ENCODE measurements at regions not wholly inside any gene's neighbourhood (a gene's known extent, or its start where the extent isn't known, plus 50 kb on each side); places are given as distances from the start of the nearest gene placed in this dataset.

DNA sequence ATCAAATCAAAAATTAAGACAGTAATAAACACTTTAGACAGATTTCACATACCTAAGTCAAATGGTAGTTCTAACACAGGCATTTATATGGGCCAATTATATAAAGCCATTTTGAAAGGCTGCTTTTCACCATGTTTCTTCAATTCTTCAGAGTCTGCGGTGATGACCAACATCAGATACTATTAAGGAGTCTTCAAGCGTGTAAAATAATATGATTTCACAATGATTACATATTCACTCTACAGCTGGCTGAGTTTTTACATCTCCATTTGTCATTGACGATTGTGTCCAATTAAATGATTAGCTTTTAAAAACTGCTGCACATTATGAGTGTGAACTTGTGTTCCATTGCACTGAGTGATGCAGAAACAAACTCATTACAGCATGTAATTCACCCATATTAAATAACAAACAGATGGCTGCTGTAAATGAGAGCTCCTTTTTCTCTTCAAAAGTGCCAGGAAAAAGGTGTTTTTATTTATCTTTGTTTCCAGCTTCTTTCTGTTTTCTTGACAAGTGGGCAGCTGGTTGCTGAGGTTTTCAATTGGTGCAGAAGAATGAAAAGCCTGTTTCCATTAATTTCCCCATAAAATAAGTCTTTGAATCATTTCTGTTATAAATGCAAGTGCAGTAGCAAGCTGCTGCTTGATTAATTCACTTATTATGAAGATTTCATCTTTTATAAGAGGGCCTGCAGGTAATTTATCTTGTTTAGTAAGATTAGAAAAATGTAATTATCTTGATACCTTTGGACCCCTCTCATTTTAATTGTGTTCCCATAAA lies 676.1 kb upstream of the KLHL1 start:
- no peaks in the 10 kb centered on the region for H3K9me3 ChIP-seq (replicated peaks)
- TF ChIP-seq CTCF (IDR thresholded peaks at IDR 0.05; ENCODE audit: borderline replicate concordance) = no peak
- no peak overlapping the region for H3K27ac ChIP-seq (replicated peaks)
- no peaks in the 10 kb centered on the region for H3K4me1 ChIP-seq
- DNase-seq = no peak
- no peaks in the 10 kb centered on the region for H3K27me3 ChIP-seq (ENCODE audit: low read depth)
- no peaks in the 10 kb centered on the region for H3K36me3 ChIP-seq
- no peak overlapping the region for H3K4me3 ChIP-seq
- intact Hi-C loops (cut with micrococcal nuclease) = no loop called here

DNA sequence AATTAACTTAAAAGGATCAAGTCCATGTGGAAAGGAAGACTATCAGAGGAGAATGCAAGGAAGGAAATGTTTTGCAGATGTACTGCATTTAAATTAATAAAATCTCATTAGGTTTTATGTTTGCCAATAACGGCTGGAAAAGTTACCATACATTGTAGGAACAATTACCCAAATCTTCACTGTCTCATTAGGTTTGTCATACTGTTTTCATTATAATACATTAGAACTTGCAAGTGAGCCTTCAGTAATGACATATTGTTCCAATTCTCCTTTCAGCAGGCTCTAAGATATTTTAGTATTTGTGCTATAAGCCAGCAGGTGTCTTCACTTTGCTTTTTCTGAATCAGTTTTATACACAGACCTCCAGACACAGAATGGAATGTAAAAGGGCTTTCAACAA lies 661.6 kb upstream of the KLHL1 start:
- no peak for DNase-seq
- Histone ChIP-seq H3K4me3 (no peak overlapping the region), H3K36me3 (no peaks in the 10 kb centered on the region), H3K9me3 (replicated peaks) (no peaks in the 10 kb centered on the region), H3K4me1 (no peaks in the 10 kb centered on the region), H3K27ac (replicated peaks) (no peak overlapping the region), H3K27me3 (ENCODE audit: low read depth) (no peaks in the 10 kb centered on the region)
- no peak for TF ChIP-seq CTCF (IDR thresholded peaks at IDR 0.05; ENCODE audit: borderline replicate concordance)
- intact Hi-C loops (cut with micrococcal nuclease) = no loop called here

- no peak overlapping the region for H3K27ac ChIP-seq (replicated peaks)
- H3K4me1 ChIP-seq = no peaks in the 10 kb centered on the region
- H3K27me3 ChIP-seq (ENCODE audit: low read depth) = no peaks in the 10 kb centered on the region
- no peak overlapping the region for H3K4me3 ChIP-seq
- DNase-seq = no peak
- TF ChIP-seq CTCF (IDR thresholded peaks at IDR 0.05; ENCODE audit: borderline replicate concordance) = no peak
- H3K9me3 ChIP-seq (replicated peaks) = no peaks in the 10 kb centered on the region
- intact Hi-C loops (cut with micrococcal nuclease) = no loop called here
- no peaks in the 10 kb centered on the region for H3K36me3 ChIP-seq
Measured at GRCh38 chr13:70758932-70759331, 650.7 kb upstream of the KLHL1 start.

DNA sequence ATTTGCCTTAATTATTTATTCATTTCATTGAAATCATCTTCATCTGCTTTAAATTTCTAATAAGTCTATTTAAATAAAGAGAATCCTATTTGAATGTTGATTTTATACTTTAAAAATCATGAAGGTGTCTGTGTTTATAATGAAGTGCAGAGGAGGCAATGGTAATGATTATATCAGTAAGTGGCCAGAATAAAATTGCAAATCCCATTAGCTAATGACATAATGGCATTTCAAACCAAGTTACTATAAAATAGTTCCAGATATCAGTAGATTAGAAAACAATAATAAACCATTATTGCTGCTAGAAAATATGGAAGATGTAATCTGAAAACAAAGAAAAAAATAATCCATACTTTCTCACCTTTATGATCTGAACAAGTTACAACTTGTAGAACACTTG lies 647.8 kb upstream of the KLHL1 start:
- H3K4me1 ChIP-seq = no peaks in the 10 kb centered on the region
- DNase-seq = no peak
- intact Hi-C loops (cut with micrococcal nuclease) = no loop called here
- no peak overlapping the region for H3K27ac ChIP-seq (replicated peaks)
- no peaks in the 10 kb centered on the region for H3K36me3 ChIP-seq
- H3K27me3 ChIP-seq (ENCODE audit: low read depth) = no peaks in the 10 kb centered on the region
- no peak for TF ChIP-seq CTCF (IDR thresholded peaks at IDR 0.05; ENCODE audit: borderline replicate concordance)
- no peak overlapping the region for H3K4me3 ChIP-seq
- H3K9me3 ChIP-seq (replicated peaks) = no peaks in the 10 kb centered on the region

- H3K36me3 ChIP-seq = no peaks in the 10 kb centered on the region
- H3K4me3 ChIP-seq = no peak overlapping the region
- intact Hi-C loops (cut with micrococcal nuclease) = no loop called here
- no peak for DNase-seq
- H3K4me1 ChIP-seq = no peaks in the 10 kb centered on the region
- H3K27me3 ChIP-seq (ENCODE audit: low read depth) = no peaks in the 10 kb centered on the region
- H3K9me3 ChIP-seq (replicated peaks) = no peaks in the 10 kb centered on the region
- no peak overlapping the region for H3K27ac ChIP-seq (replicated peaks)
- TF ChIP-seq CTCF (IDR thresholded peaks at IDR 0.05; ENCODE audit: borderline replicate concordance) = no peak
Measured at GRCh38 chr13:70755456-70755855, 647.2 kb upstream of the KLHL1 start.

Data from left ventricle myocardium inferior (tissue), 1 donor.